Endothelial cell of umbilical vein (primary cell): ENCODE measurements at regions not wholly inside any gene's neighbourhood (a gene's known extent, or its start where the extent isn't known, plus 50 kb on each side); places are given as distances from the start of the nearest gene placed in this dataset.

Experiments used
- BruUV-seq: library from RNA; stranded (reverse); fragments of 400-500 nt; replicated peaks from 2 replicates; lab custom pipeline; 2021; lab: Mats Ljungman, UMichigan
- CTCF ChIA-PET: fragments of 300-600, 350-600 bp; sonication (Branson Sonifier 250); formaldehyde crosslinking; loops from one replicate; lab custom pipeline; 2021; ENCODE audit warnings: antibody characterized with exemption, inconsistent platforms; lab: Charles Lee
- POLR2A ChIA-PET: fragments of 300-600, 350-600 bp; sonication (Branson Sonifier 250); formaldehyde crosslinking; loops from one replicate; lab custom pipeline; 2021; ENCODE audit warnings: antibody characterized with exemption, inconsistent platforms; lab: Charles Lee
- DNase-seq: peaks from one replicate; pipeline ENCODE4 v3.0.0-alpha.2; 2011; ENCODE audit warnings: low read depth, low spot score
- FAIRE-seq: peaks from 2 replicates; lab custom pipeline; 2011; peaks lifted over from hg19 to GRCh38; lab: Jason Lieb, UNC
- H2AFZ ChIP-seq: 2 replicates; pipeline ENCODE4 v1.6.0; 2012; ENCODE audit warnings: low read depth, low read length, control low read depth, inconsistent platforms
- H3K27ac ChIP-seq: 2 replicates; pipeline ENCODE4 v1.5.1; 2011; ENCODE audit warnings: low read depth, mild to moderate bottlenecking, control low read depth, low read length, moderate library complexity; ENCODE audit not compliant: insufficient read depth
- H3K27me3 ChIP-seq, 2 experiments: 2 replicates each; pipeline versions ENCODE4 v1.6.0 to v1.6.1; 2011; ENCODE audit warnings: low read length in 2 of 2, mixed read lengths in 1 of 2; ENCODE audit not compliant: control insufficient read depth in 2 of 2, insufficient read depth in 2 of 2
- H3K36me3 ChIP-seq, 2 experiments: 2 replicates in 1 of 2; 3 replicates in 1 of 2; pipeline ENCODE4 v1.5.1; 2011; ENCODE audit warnings: low read length in 2 of 2, mild to moderate bottlenecking in 1 of 2, moderate library complexity in 1 of 2; ENCODE audit not compliant: control insufficient read depth in 2 of 2, insufficient read depth in 2 of 2; ENCODE audit errors: extremely low read depth in 1 of 2
- H3K4me1 ChIP-seq: 3 replicates; pipeline ENCODE4 v1.5.1; 2011; ENCODE audit warnings: mild to moderate bottlenecking, low read length; ENCODE audit not compliant: control insufficient read depth, insufficient read depth; ENCODE audit errors: extremely low read depth
- H3K4me2 ChIP-seq: 2 replicates; pipeline ENCODE4 v1.6.1; 2011; ENCODE audit warnings: low read length, control low read depth, mixed read lengths; ENCODE audit not compliant: insufficient read depth
- H3K4me3 ChIP-seq, 3 experiments: fragments of 200-600 bp in 1 of 3; sonication (generic), shearing (Covaris generic) in 1 of 3; replicated peaks in 1 of 3; 2 replicates each; pipeline ENCODE4 v1.5.1; 2011 to 2016; ENCODE audit warnings: control low read depth in 3 of 3, low read length in 3 of 3, mild to moderate bottlenecking in 2 of 3, inconsistent platforms in 1 of 3, low read depth in 1 of 3, moderate library complexity in 1 of 3; ENCODE audit not compliant: insufficient read depth in 1 of 3
- H3K79me2 ChIP-seq: 2 replicates; pipeline ENCODE4 v1.6.0; 2012; ENCODE audit warnings: low read length, inconsistent platforms; ENCODE audit not compliant: control insufficient read depth, insufficient read depth
- H3K9ac ChIP-seq: replicated peaks from 2 replicates; pipeline ENCODE3; 2011; ENCODE audit warnings: low read length, control low read depth; ENCODE audit not compliant: insufficient read depth; ENCODE audit errors: extremely low read depth
- H3K9me1 ChIP-seq: replicated peaks from 3 replicates; pipeline ENCODE4 v1.6.0; 2011; ENCODE audit warnings: mild to moderate bottlenecking, low read length; ENCODE audit not compliant: control insufficient read depth, insufficient read depth; ENCODE audit errors: extremely low read depth
- H3K9me3 ChIP-seq: replicated peaks from 2 replicates; pipeline ENCODE4 v1.5.1; 2012; ENCODE audit warnings: low read length, inconsistent platforms; ENCODE audit not compliant: control insufficient read depth, insufficient read depth
- H4K20me1 ChIP-seq: replicated peaks from 2 replicates; pipeline ENCODE3; 2011; ENCODE audit warnings: mild to moderate bottlenecking, low read length; ENCODE audit not compliant: control insufficient read depth, insufficient read depth; ENCODE audit errors: extremely low read depth
- EZH2 ChIP-seq: IDR thresholded peaks from 2 replicates; pipeline ENCODE4 v1.6.1; 2012; ENCODE audit warnings: borderline replicate concordance, low read depth, mild to moderate bottlenecking, moderate library complexity, low read length, inconsistent platforms; ENCODE audit not compliant: severe bottlenecking
- FOS ChIP-seq: IDR thresholded peaks from 2 replicates; pipeline ENCODE4 v1.6.1; 2011; ENCODE audit warnings: mild to moderate bottlenecking, low read length, moderate library complexity, borderline replicate concordance; ENCODE audit not compliant: insufficient read depth
- GATA2 ChIP-seq: IDR thresholded peaks from 2 replicates; pipeline ENCODE4 v1.7.0; 2011; ENCODE audit warnings: low read depth, mild to moderate bottlenecking, moderate library complexity, mixed read lengths, low read length; ENCODE audit not compliant: insufficient read length, insufficient read depth
- JUN ChIP-seq: IDR thresholded peaks from 2 replicates; pipeline ENCODE4 v1.6.1; 2011; ENCODE audit warnings: borderline replicate concordance, low read depth; ENCODE audit not compliant: insufficient read length, insufficient read depth
- MYC ChIP-seq: IDR thresholded peaks from one replicate; pipeline ENCODE4 v1.6.1; 2011; ENCODE audit warnings: mild to moderate bottlenecking, low read depth, low read length
- POLR2A ChIP-seq: IDR thresholded peaks from 2 replicates; pipeline ENCODE4 v1.6.1; 2012; ENCODE audit warnings: low read depth, mild to moderate bottlenecking, control low read depth, low read length
- POLR2AphosphoS5 ChIP-seq: IDR thresholded peaks from 2 replicates; pipeline ENCODE4 v1.6.1; 2012; ENCODE audit warnings: low read depth, mild to moderate bottlenecking, control low read depth, low read length, moderate library complexity; ENCODE audit not compliant: insufficient read depth
- dilution Hi-C: fragments of 300-500 bp; cut with MboI; formaldehyde crosslinking; loops from one replicate; pipeline ENCODE4 v1.15.0; 2019; ENCODE audit warnings: low sequenced_read_pairs; ENCODE audit not compliant: extremely low pct_ligation_motif_present
- intact Hi-C: fragments of 100-400 bp; cut with micrococcal nuclease; formaldehyde crosslinking; loops from one replicate; pipeline ENCODE4 v1.10.0; 2022
- TF ChIP-seq, protein P1 (sequence below): IDR thresholded peaks from 2 replicates; pipeline ENCODE4 v1.6.1; 2011; ENCODE audit not compliant: insufficient read depth, insufficient read length
- TF ChIP-seq, protein P2 (sequence below), 2 donors: IDR thresholded peaks; 1 replicate in 1 of 2; 2 replicates in 1 of 2; pipeline ENCODE4 v1.5.1; 2011; ENCODE audit warnings: low read length in 2 of 2, mild to moderate bottlenecking in 2 of 2, moderate library complexity in 2 of 2, control low read depth in 1 of 2, inconsistent platforms in 1 of 2, low read depth in 1 of 2; ENCODE audit not compliant: insufficient read depth in 1 of 2; ENCODE audit errors: extremely low read depth in 1 of 2

DNA sequence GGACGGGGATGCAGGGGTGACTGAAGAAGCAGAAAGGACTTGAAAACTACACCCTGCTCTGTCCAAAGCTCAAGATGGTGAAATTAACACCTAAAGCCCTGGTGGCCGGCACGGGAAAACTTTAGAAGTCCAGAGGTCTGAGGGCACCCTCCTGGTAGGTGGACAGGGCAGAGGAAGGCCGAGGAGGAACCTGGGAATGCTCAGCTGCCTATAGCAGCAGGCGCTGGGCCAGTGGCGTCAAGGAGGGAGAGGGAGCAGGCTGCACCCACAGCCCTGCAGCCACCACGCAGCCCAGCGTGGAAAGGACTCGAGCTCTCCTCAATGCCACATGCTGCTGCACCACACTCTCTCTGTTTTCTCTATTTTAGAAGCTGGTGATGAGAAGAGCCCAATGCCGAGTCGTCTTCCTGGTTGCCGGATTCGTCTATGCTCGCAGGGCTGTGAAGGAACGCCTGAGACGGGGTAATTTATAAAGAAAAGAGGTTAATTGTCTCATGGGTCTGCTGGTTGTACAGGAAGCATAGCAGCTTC, 248.3 kb upstream of the AFDN start:
- no peaks in the 10 kb centered on the region for H3K4me1 ChIP-seq
- H2AFZ ChIP-seq, result no peak overlapping the region
- no peak for TF ChIP-seq GATA2
- no peak for TF ChIP-seq EZH2
- no peak for TF ChIP-seq MYC
- no peak for TF ChIP-seq JUN
- no peak for TF ChIP-seq FOS
- TF ChIP-seq, protein P1, sequence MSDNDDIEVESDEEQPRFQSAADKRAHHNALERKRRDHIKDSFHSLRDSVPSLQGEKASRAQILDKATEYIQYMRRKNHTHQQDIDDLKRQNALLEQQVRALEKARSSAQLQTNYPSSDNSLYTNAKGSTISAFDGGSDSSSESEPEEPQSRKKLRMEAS, result no peak
- TF ChIP-seq, protein P2, sequence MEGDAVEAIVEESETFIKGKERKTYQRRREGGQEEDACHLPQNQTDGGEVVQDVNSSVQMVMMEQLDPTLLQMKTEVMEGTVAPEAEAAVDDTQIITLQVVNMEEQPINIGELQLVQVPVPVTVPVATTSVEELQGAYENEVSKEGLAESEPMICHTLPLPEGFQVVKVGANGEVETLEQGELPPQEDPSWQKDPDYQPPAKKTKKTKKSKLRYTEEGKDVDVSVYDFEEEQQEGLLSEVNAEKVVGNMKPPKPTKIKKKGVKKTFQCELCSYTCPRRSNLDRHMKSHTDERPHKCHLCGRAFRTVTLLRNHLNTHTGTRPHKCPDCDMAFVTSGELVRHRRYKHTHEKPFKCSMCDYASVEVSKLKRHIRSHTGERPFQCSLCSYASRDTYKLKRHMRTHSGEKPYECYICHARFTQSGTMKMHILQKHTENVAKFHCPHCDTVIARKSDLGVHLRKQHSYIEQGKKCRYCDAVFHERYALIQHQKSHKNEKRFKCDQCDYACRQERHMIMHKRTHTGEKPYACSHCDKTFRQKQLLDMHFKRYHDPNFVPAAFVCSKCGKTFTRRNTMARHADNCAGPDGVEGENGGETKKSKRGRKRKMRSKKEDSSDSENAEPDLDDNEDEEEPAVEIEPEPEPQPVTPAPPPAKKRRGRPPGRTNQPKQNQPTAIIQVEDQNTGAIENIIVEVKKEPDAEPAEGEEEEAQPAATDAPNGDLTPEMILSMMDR (IDR thresholded peaks at IDR 0.05; ENCODE audit: extremely low read depth in 1 of 2, insufficient read depth in 1 of 2, low read depth in 1 of 2, low read length in 2 of 2), result no peak
- TF ChIP-seq POLR2AphosphoS5, result no peak
- TF ChIP-seq POLR2A, result no peak
- no peaks in the 10 kb centered on the region for H3K9me3 ChIP-seq
- H3K27me3 ChIP-seq, result no peaks in the 10 kb centered on the region
- no peak overlapping the region for H3K9ac ChIP-seq
- no peaks in the 10 kb centered on the region for H3K79me2 ChIP-seq
- H3K4me3 ChIP-seq, result no peak overlapping the region
- no TSS peak for BruUV-seq
- H3K4me2 ChIP-seq, result no peak overlapping the region
- intact Hi-C loops (no loop called here), dilution Hi-C loops (no loop called here)
- H3K27ac ChIP-seq, result no peak overlapping the region
- no peaks in the 10 kb centered on the region for H3K9me1 ChIP-seq
- CTCF ChIA-PET, result interaction anchor here (1.1 kb wide), 1 partner anchor 10 kb away, joined by 4 read pairs; no protein-coding TSS in a partner anchor
- no peak for DNase-seq
- POLR2A ChIA-PET, result no interaction called here
- H4K20me1 ChIP-seq, result no peaks in the 10 kb centered on the region
- H3K36me3 ChIP-seq, result no peaks in the 10 kb centered on the region
- no peak for FAIRE-seq
